GM23248 (cell line): ENCODE measurements at regions not wholly inside any gene's neighbourhood (a gene's known extent, or its start where the extent isn't known, plus 50 kb on each side); places are given as distances from the start of the nearest gene placed in this dataset.

Source experiments
- EZH2 ChIP-seq: fragments of 200-600 bp; sonication (generic); IDR thresholded peaks from 2 replicates; pipeline ENCODE4 v1.6.1; 2018; ENCODE audit warnings: antibody characterized with exemption, mild to moderate bottlenecking; ENCODE audit not compliant: insufficient read depth, poor library complexity, severe bottlenecking
- EZH2phosphoT487 ChIP-seq: fragments of 200-600 bp; sonication (generic); IDR thresholded peaks from 2 replicates; pipeline ENCODE4 v1.6.1; 2018; ENCODE audit warnings: antibody characterized with exemption, moderate library complexity, mild to moderate bottlenecking, low read depth; ENCODE audit not compliant: insufficient read depth

GRCh38 chr6:69489970-69490369 lies 306.8 kb downstream of the LMBRD1 start:
- TF ChIP-seq EZH2 (no peak), EZH2phosphoT487 (no peak)
